IMR-90 (cell line): ENCODE measurements at regions not wholly inside any gene's neighbourhood (a gene's known extent, or its start where the extent isn't known, plus 50 kb on each side); places are given as distances from the start of the nearest gene placed in this dataset.

ENCODE experiments used
- ATAC-seq: fragments of 200-7000 bp; cut with Tn5 transposase; 2 replicates; pipeline ENCODE4 v1.9.1; 2020; ENCODE audit warnings: low read depth, mild to moderate bottlenecking, moderate library complexity
- BruUV-seq: library from RNA; stranded (reverse); fragments of 400-500 nt; replicated peaks from 2 replicates; lab custom pipeline; 2021; lab: Mats Ljungman, UMichigan
- CTCF ChIA-PET: fragments of 300-600 bp; formaldehyde crosslinking; extraction: SDS; loops from one replicate; lab custom pipeline; 2021; ENCODE audit warnings: antibody characterized with exemption; lab: Yijun Ruan, JAX
- POLR2A ChIA-PET: fragments of 300-600 bp; sonication (Branson Sonifier 250); formaldehyde crosslinking; loops from one replicate; lab custom pipeline; 2022; ENCODE audit warnings: antibody characterized with exemption; ENCODE audit not compliant: unreplicated experiment; lab: Charles Lee
- DNase-seq: peaks from one replicate; pipeline ENCODE4 v3.0.0; 2013
- H2AFZ ChIP-seq: replicated peaks from 2 replicates; pipeline ENCODE3; 2013; ENCODE audit warnings: low read length, mild to moderate bottlenecking; ENCODE audit not compliant: poor library complexity
- H2AK5ac ChIP-seq: 2 replicates; pipeline ENCODE4 v1.6.1; 2013; ENCODE audit warnings: low read depth, low read length, inconsistent platforms
- H2AK9ac ChIP-seq: replicated peaks from 2 replicates; pipeline ENCODE3; 2013; ENCODE audit warnings: mild to moderate bottlenecking, low read depth, low read length, moderate library complexity; ENCODE audit not compliant: poor library complexity
- H2BK120ac ChIP-seq: 2 replicates; pipeline ENCODE4 v1.6.1; 2013; ENCODE audit warnings: low read depth, low read length, inconsistent platforms
- H2BK15ac ChIP-seq: 3 replicates; pipeline ENCODE4 v1.6.1; 2013; ENCODE audit warnings: low read depth, low read length, inconsistent platforms
- H2BK20ac ChIP-seq: 2 replicates; pipeline ENCODE4 v1.6.1; 2013; ENCODE audit warnings: low read depth, mild to moderate bottlenecking, inconsistent platforms, low read length, moderate library complexity
- H2BK5ac ChIP-seq: 2 replicates; pipeline ENCODE4 v1.6.1; 2013; ENCODE audit warnings: mild to moderate bottlenecking, low read depth, low read length, inconsistent platforms; ENCODE audit not compliant: poor library complexity, severe bottlenecking
- H3K14ac ChIP-seq: replicated peaks from 2 replicates; pipeline ENCODE4 v1.6.1; 2013; ENCODE audit warnings: low read depth, low read length, inconsistent platforms
- H3K18ac ChIP-seq: 2 replicates; pipeline ENCODE4 v1.6.1; 2013; ENCODE audit warnings: low read depth, low read length, control low read depth
- H3K23ac ChIP-seq: 2 replicates; pipeline ENCODE4 v1.6.1; 2013; ENCODE audit warnings: low read depth, low read length, inconsistent platforms
- H3K27ac ChIP-seq: 2 replicates; pipeline ENCODE4 v1.5.1; 2013; ENCODE audit warnings: mild to moderate bottlenecking, control low read depth, low read length; ENCODE audit not compliant: insufficient read depth
- H3K27me3 ChIP-seq: 2 replicates; pipeline ENCODE4 v1.6.1; 2013; ENCODE audit warnings: low read length; ENCODE audit not compliant: control insufficient read depth, insufficient read depth
- H3K36me3 ChIP-seq: 2 replicates; pipeline ENCODE4 v1.6.1; 2013; ENCODE audit warnings: low read length, mixed read lengths; ENCODE audit not compliant: control insufficient read depth, insufficient read depth
- H3K4ac ChIP-seq: 2 replicates; pipeline ENCODE4 v1.6.1; 2013; ENCODE audit warnings: low read depth, low read length, inconsistent platforms
- H3K4me1 ChIP-seq: 2 replicates; pipeline ENCODE4 v1.6.1; 2013; ENCODE audit warnings: low read length, mixed read lengths; ENCODE audit not compliant: control insufficient read depth, insufficient read depth
- H3K4me2 ChIP-seq: 2 replicates; pipeline ENCODE4 v1.6.1; 2013; ENCODE audit warnings: low read depth, mild to moderate bottlenecking, control low read depth, low read length, moderate library complexity
- H3K4me3 ChIP-seq: 2 replicates; pipeline ENCODE4 v1.5.1; 2013; ENCODE audit warnings: low read depth, mild to moderate bottlenecking, control low read depth, low read length, moderate library complexity; ENCODE audit not compliant: insufficient read depth
- H3K56ac ChIP-seq: 2 replicates; pipeline ENCODE4 v1.6.1; 2013; ENCODE audit warnings: low read length, inconsistent platforms; ENCODE audit not compliant: insufficient read depth; ENCODE audit errors: extremely low read depth
- H3K79me1 ChIP-seq, 2 experiments: 2 replicates each; pipeline ENCODE4 v1.6.1; 2013; ENCODE audit warnings: low read length in 2 of 2, inconsistent platforms in 1 of 2, low read depth in 1 of 2
- H3K9ac ChIP-seq: 2 replicates; pipeline ENCODE4 v1.6.1; 2013; ENCODE audit warnings: low read depth, low read length, control low read depth
- H3K9me1 ChIP-seq: 2 replicates; pipeline ENCODE4 v1.6.1; 2013; ENCODE audit warnings: low read length, inconsistent platforms; ENCODE audit not compliant: insufficient read depth
- H3K9me3 ChIP-seq: 2 replicates; pipeline ENCODE4 v1.6.1; 2013; ENCODE audit warnings: low read length; ENCODE audit not compliant: control insufficient read depth, insufficient read depth
- H4K20me1 ChIP-seq: 2 replicates; pipeline ENCODE4 v1.6.1; 2013; ENCODE audit warnings: low read length, inconsistent platforms; ENCODE audit not compliant: insufficient read depth
- H4K5ac ChIP-seq: 2 replicates; pipeline ENCODE4 v1.6.1; 2013; ENCODE audit warnings: mild to moderate bottlenecking, low read depth, low read length, control low read depth
- H4K8ac ChIP-seq, 2 experiments: 2 replicates each; pipeline ENCODE4 v1.6.1; 2013; ENCODE audit warnings: low read depth in 2 of 2, low read length in 2 of 2, control low read depth in 1 of 2, inconsistent platforms in 1 of 2
- H4K91ac ChIP-seq: 2 replicates; pipeline ENCODE4 v1.6.1; 2013; ENCODE audit warnings: low read depth, low read length, inconsistent platforms; ENCODE audit not compliant: insufficient read depth
- CEBPB ChIP-seq: IDR thresholded peaks from 2 replicates; pipeline ENCODE4 v1.6.1; 2012; ENCODE audit warnings: low read depth, low read length, improper control_type of control experiment
- RAD21 ChIP-seq: IDR thresholded peaks from 2 replicates; pipeline ENCODE4 v1.6.1; 2012; ENCODE audit warnings: low read length, improper control_type of control experiment
- SMC3 ChIP-seq: fragments of 150-350 bp; IDR thresholded peaks from 2 replicates; pipeline ENCODE4 v1.6.1; 2016; ENCODE audit warnings: low read depth, mild to moderate bottlenecking, antibody characterized with exemption, low read length, moderate library complexity
- WGBS, 2 experiments: methylation state at CpG; one replicate each; pipeline versions ENCODE4 v1.1.5 to v1.1.7; 2013; ENCODE audit warnings: missing lambda C conversion rate in 2 of 2; ENCODE audit not compliant: insufficient read length in 1 of 2; ENCODE audit errors: extremely low coverage in 2 of 2; 5-methylcytosine and 5-hydroxymethylcytosine counted together
- dilution Hi-C: fragments of 300-500 bp; cut with HindIII; formaldehyde crosslinking; loops from one replicate; pipeline ENCODE4 v1.14.3; 2018; ENCODE audit warnings: low sequenced_read_pairs; ENCODE audit not compliant: unreplicated experiment
- in situ Hi-C: fragments of 300-500 bp; cut with MboI; formaldehyde crosslinking; loops from 3 replicates; pipeline ENCODE4 v1.14.3; 2019; ENCODE audit warnings: low sequenced_read_pairs, inconsistent platforms, mixed read lengths
- intact Hi-C: fragments of 100-400 bp; cut with micrococcal nuclease; formaldehyde crosslinking; loops from 2 replicates; pipeline ENCODE4 v1.10.0; 2022
- TF ChIP-seq, protein P1 (sequence below): conservative IDR thresholded peaks from 2 replicates; pipeline ENCODE4 v1.5.1; 2012; ENCODE audit warnings: mild to moderate bottlenecking, low read depth, low read length, improper control_type of control experiment

GRCh38 chr5:129361441-129362025, 98.6 kb upstream of the ADAMTS19 start:
- Histone ChIP-seq H2AK5ac (no peak overlapping the region), H3K18ac (no peak overlapping the region), H3K9me3 (no peaks in the 10 kb centered on the region), H3K9ac (no peak overlapping the region), H4K5ac (no peak overlapping the region), H2AK9ac (no peak overlapping the region), H3K14ac (no peak overlapping the region), H3K79me1 (no peaks in the 10 kb centered on the region), H3K27me3 (no peaks in the 10 kb centered on the region), H3K4me1 (no peaks in the 10 kb centered on the region), H3K27ac (no peak overlapping the region), H3K36me3 (no peaks in the 10 kb centered on the region), H3K4me2 (no peak overlapping the region), H3K9me1 (no peaks in the 10 kb centered on the region), H3K4me3 (no peak overlapping the region), H4K8ac (no peak overlapping the region), H2BK5ac (no peak overlapping the region), H3K4ac (no peak overlapping the region), H2BK15ac (no peak overlapping the region), H4K91ac (no peak overlapping the region), H3K56ac (no peak overlapping the region), H2AFZ (no peak overlapping the region), H2BK20ac (no peak overlapping the region), H3K23ac (no peak overlapping the region), H2BK120ac (no peak overlapping the region), H4K20me1 (no peaks in the 10 kb centered on the region)
- no TSS peak for BruUV-seq
- ATAC-seq (no peak; the same call in 1 of the 2 replicates), DNase-seq (peak; percentile 3)
- TF ChIP-seq, protein P1, sequence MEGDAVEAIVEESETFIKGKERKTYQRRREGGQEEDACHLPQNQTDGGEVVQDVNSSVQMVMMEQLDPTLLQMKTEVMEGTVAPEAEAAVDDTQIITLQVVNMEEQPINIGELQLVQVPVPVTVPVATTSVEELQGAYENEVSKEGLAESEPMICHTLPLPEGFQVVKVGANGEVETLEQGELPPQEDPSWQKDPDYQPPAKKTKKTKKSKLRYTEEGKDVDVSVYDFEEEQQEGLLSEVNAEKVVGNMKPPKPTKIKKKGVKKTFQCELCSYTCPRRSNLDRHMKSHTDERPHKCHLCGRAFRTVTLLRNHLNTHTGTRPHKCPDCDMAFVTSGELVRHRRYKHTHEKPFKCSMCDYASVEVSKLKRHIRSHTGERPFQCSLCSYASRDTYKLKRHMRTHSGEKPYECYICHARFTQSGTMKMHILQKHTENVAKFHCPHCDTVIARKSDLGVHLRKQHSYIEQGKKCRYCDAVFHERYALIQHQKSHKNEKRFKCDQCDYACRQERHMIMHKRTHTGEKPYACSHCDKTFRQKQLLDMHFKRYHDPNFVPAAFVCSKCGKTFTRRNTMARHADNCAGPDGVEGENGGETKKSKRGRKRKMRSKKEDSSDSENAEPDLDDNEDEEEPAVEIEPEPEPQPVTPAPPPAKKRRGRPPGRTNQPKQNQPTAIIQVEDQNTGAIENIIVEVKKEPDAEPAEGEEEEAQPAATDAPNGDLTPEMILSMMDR = peak; percentile 47
- TF ChIP-seq SMC3 = peak; percentile 12; the same call in 1 of the 2 replicates
- TF ChIP-seq RAD21 = 0 out of 2 replicates have a peak, but pooled peaks have one; percentile 28
- no peak for TF ChIP-seq CEBPB
- dilution Hi-C loops (no loop called here), intact Hi-C loops (loop anchor here (1.0 to 2.0 kb wide), 2 partner anchors 99 to 407 kb away; partner anchors contain the start of gene ADAMTS19), in situ Hi-C loops (no loop called here)
- WGBS, 2 experiments = no CpG with 5 or more reads among the region's 1 CpG
- CTCF ChIA-PET = interaction anchor here (0.6 to 1.4 kb wide), 3 partner anchors 16 to 407 kb away, joined by 3 read pairs; no protein-coding TSS in a partner anchor
- POLR2A ChIA-PET = no interaction called here
